Stomach (tissue), 4 donors: ENCODE measurements at regions not wholly inside any gene's neighbourhood (a gene's known extent, or its start where the extent isn't known, plus 50 kb on each side); places are given as distances from the start of the nearest gene placed in this dataset.

Source experiments
- CTCF ChIP-seq, 7 experiments: fragments of 450-650 bp in 4 of 7; fragments of 200-600 bp in 3 of 7; sonication (generic) in 3 of 7; IDR thresholded peaks; one replicate each; pipeline ENCODE4 v1.5.1; 2016 to 2019; ENCODE audit warnings: antibody characterized with exemption in 7 of 7, control low read depth in 2 of 7, mild to moderate bottlenecking in 1 of 7
- POLR2A ChIP-seq, 4 donors: fragments of 450-650 bp; IDR thresholded peaks; one replicate each; pipeline ENCODE4 v1.6.1; 2016; ENCODE audit warnings: antibody characterized with exemption in 4 of 4, control low read depth in 2 of 4, mild to moderate bottlenecking in 1 of 4, moderate library complexity in 1 of 4
- POLR2AphosphoS5 ChIP-seq, 3 donors: sonication (generic); formaldehyde crosslinking; IDR thresholded peaks; one replicate each; pipeline ENCODE4 v1.6.1; 2016; ENCODE audit warnings: antibody characterized with exemption in 3 of 3

GRCh38 chr1:112247036-112247597 is 148.9 kb upstream of the CTTNBP2NL start:
- TF ChIP-seq CTCF (IDR thresholded peaks at IDR 0.05): no peak
- TF ChIP-seq POLR2AphosphoS5 (IDR thresholded peaks at IDR 0.05): no peak
- no peak for TF ChIP-seq POLR2A (IDR thresholded peaks at IDR 0.05)
